Fibroblast of lung (primary cell): ENCODE measurements at regions not wholly inside any gene's neighbourhood (a gene's known extent, or its start where the extent isn't known, plus 50 kb on each side); places are given as distances from the start of the nearest gene placed in this dataset.

ENCODE experiments used
- EZH2 ChIP-seq: IDR thresholded peaks from 2 replicates; pipeline ENCODE4 v1.5.1; 2012; ENCODE audit warnings: low read length, control low read depth, mild to moderate bottlenecking; ENCODE audit errors: missing control alignments
- TF ChIP-seq, protein P1 (sequence below), 2 donors: IDR thresholded peaks in 1 of 2; conservative IDR thresholded peaks in 1 of 2; 1 replicate in 1 of 2; 2 replicates in 1 of 2; pipeline ENCODE4 v1.5.1; 2011 to 2012; ENCODE audit warnings: low read length in 2 of 2, control low read depth in 1 of 2, inconsistent platforms in 1 of 2, low read depth in 1 of 2, mild to moderate bottlenecking in 1 of 2

GRCh38 chr6:74130641-74131040, 434.6 kb downstream of the CD109 start:
- TF ChIP-seq, protein P1, sequence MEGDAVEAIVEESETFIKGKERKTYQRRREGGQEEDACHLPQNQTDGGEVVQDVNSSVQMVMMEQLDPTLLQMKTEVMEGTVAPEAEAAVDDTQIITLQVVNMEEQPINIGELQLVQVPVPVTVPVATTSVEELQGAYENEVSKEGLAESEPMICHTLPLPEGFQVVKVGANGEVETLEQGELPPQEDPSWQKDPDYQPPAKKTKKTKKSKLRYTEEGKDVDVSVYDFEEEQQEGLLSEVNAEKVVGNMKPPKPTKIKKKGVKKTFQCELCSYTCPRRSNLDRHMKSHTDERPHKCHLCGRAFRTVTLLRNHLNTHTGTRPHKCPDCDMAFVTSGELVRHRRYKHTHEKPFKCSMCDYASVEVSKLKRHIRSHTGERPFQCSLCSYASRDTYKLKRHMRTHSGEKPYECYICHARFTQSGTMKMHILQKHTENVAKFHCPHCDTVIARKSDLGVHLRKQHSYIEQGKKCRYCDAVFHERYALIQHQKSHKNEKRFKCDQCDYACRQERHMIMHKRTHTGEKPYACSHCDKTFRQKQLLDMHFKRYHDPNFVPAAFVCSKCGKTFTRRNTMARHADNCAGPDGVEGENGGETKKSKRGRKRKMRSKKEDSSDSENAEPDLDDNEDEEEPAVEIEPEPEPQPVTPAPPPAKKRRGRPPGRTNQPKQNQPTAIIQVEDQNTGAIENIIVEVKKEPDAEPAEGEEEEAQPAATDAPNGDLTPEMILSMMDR (conservative IDR thresholded peaks at IDR 0.05 in 1 of 2, IDR thresholded peaks at IDR 0.05 in 1 of 2; ENCODE audit: low read depth in 1 of 2, low read length in 2 of 2): no peak
- TF ChIP-seq EZH2: no peak
